HepG2 (cell line): ENCODE measurements at regions not wholly inside any gene's neighbourhood (a gene's known extent, or its start where the extent isn't known, plus 50 kb on each side); places are given as distances from the start of the nearest gene placed in this dataset.

Source experiments
- ATAC-seq: fragments of 200-7000 bp; cut with Tn5 transposase; 3 replicates; pipeline ENCODE4 v1.9.1; 2020; ENCODE audit warnings: mild to moderate bottlenecking, moderate library complexity
- BruUV-seq: library from RNA; stranded (reverse); fragments of 400-500 nt; replicated peaks from 2 replicates; lab custom pipeline; 2021; lab: Mats Ljungman, UMichigan
- CTCF ChIA-PET: fragments of 300-600 bp; formaldehyde crosslinking; extraction: SDS; loops from one replicate; lab custom pipeline; 2021; ENCODE audit warnings: low total read pairs, inconsistent platforms, low intra/inter-chr PET ratio; lab: Yijun Ruan, JAX
- POLR2A ChIA-PET: fragments of 350-600 bp; sonication (Branson Sonifier 250); formaldehyde crosslinking; loops from one replicate; lab custom pipeline; 2020; ENCODE audit warnings: antibody characterized with exemption, inconsistent platforms; lab: Yijun Ruan, JAX
- DNase-seq: peaks from one replicate; pipeline ENCODE4 v3.0.0-alpha.2; 2015; ENCODE audit warnings: low spot score
- FAIRE-seq: peaks from 3 replicates; lab custom pipeline; 2011; peaks lifted over from hg19 to GRCh38; lab: Jason Lieb, UNC
- H2AFZ ChIP-seq: one replicate; pipeline ENCODE4 v1.6.1; 2011; ENCODE audit warnings: low read length, inconsistent platforms
- H3K27ac ChIP-seq: fragments of 300-600 bp; 3 replicates; pipeline ENCODE4 v1.8.0; 2011; ENCODE audit warnings: mixed run types, mild to moderate bottlenecking, mixed read lengths, low read length, inconsistent platforms; ENCODE audit not compliant: insufficient read depth; ENCODE audit errors: extremely low read length
- H3K27me3 ChIP-seq, 2 experiments: fragments of 200-600 bp in 1 of 2; 2 replicates in 1 of 2; 3 replicates in 1 of 2; pipeline versions ENCODE4 v1.6.0 to v1.8.0; 2011; ENCODE audit warnings: low read length in 2 of 2, mild to moderate bottlenecking in 2 of 2, moderate library complexity in 2 of 2, inconsistent platforms in 1 of 2; ENCODE audit not compliant: insufficient read depth in 2 of 2, control insufficient read depth in 1 of 2
- H3K36me3 ChIP-seq, 2 experiments: fragments of 200-600 bp in 1 of 2; replicated peaks in 1 of 2; 2 replicates in 1 of 2; 3 replicates in 1 of 2; pipeline versions ENCODE4 v1.5.1 to v1.8.0; 2011; ENCODE audit warnings: low read length in 2 of 2, inconsistent platforms in 1 of 2; ENCODE audit not compliant: insufficient read depth in 2 of 2, control insufficient read depth in 1 of 2
- H3K4me1 ChIP-seq: 2 replicates; pipeline ENCODE4 v1.5.1; 2012; ENCODE audit warnings: low read length, inconsistent platforms; ENCODE audit not compliant: insufficient read depth
- H3K4me2 ChIP-seq: 2 replicates; pipeline ENCODE4 v1.6.0; 2011; ENCODE audit warnings: low read depth, low read length, inconsistent platforms
- H3K4me3 ChIP-seq, 3 experiments: fragments of 200-600 bp in 1 of 3; sonication (generic), shearing (Covaris generic) in 1 of 3; replicated peaks in 1 of 3; 2 replicates each; pipeline ENCODE4 v1.5.1; 2011 to 2016; ENCODE audit warnings: low read length in 3 of 3, inconsistent platforms in 2 of 3, low read depth in 2 of 3, mild to moderate bottlenecking in 2 of 3, control low read depth in 1 of 3, mixed read lengths in 1 of 3; ENCODE audit not compliant: insufficient read depth in 1 of 3
- H3K79me2 ChIP-seq: one replicate; pipeline ENCODE4 v1.6.1; 2011; ENCODE audit warnings: low read length, inconsistent platforms; ENCODE audit not compliant: insufficient read depth
- H3K9ac ChIP-seq: 2 replicates; pipeline ENCODE4 v1.6.0; 2011; ENCODE audit warnings: mild to moderate bottlenecking, low read depth, low read length, inconsistent platforms; ENCODE audit not compliant: insufficient read depth
- H3K9me3 ChIP-seq: 2 replicates; pipeline ENCODE4 v1.5.1; 2012; ENCODE audit warnings: mild to moderate bottlenecking, low read length
- H4K20me1 ChIP-seq: 2 replicates; pipeline ENCODE4 v1.6.0; 2011; ENCODE audit warnings: inconsistent platforms, mild to moderate bottlenecking, low read length, moderate library complexity; ENCODE audit not compliant: insufficient read depth
- AGO2 ChIP-seq: fragments of 200-400 bp; formaldehyde crosslinking; optimal IDR thresholded peaks from 2 replicates; pipeline ENCODE3; 2017; ENCODE audit warnings: mild to moderate bottlenecking, low read depth, low read length, moderate library complexity
- ARNTL ChIP-seq: sonication (generic); formaldehyde crosslinking; IDR thresholded peaks from 2 replicates; pipeline ENCODE4 v1.4.0; 2020; ENCODE audit warnings: mild to moderate bottlenecking, missing genetic modification reagents
- ERF ChIP-seq: IDR thresholded peaks from 2 replicates; pipeline ENCODE4 v1.6.1; 2018; ENCODE audit warnings: missing biosample characterization, missing genetic modification reagents
- FLYWCH1 ChIP-seq: sonication (generic); formaldehyde crosslinking; IDR thresholded peaks from 2 replicates; pipeline ENCODE4 v1.8.1; 2023; ENCODE audit warnings: mild to moderate bottlenecking, missing genetic modification reagents
- KAT2B ChIP-seq: fragments of 150-350 bp; IDR thresholded peaks from 2 replicates; pipeline ENCODE4 v1.6.1; 2014; ENCODE audit warnings: low read depth, low read length, borderline replicate concordance
- PHF20 ChIP-seq: sonication (generic); formaldehyde crosslinking; IDR thresholded peaks from 2 replicates; pipeline ENCODE4 v1.5.0; 2020; ENCODE audit warnings: mild to moderate bottlenecking, missing genetic modification reagents
- SSRP1 ChIP-seq: IDR thresholded peaks from 2 replicates; pipeline ENCODE4 v1.6.1; 2016; ENCODE audit warnings: control low read depth
- TCF7L2 ChIP-seq: IDR thresholded peaks from 2 replicates; pipeline ENCODE4 v1.6.1; 2011; ENCODE audit warnings: mild to moderate bottlenecking, low read depth, low read length, moderate library complexity
- ZMYM2 ChIP-seq: sonication (generic); formaldehyde crosslinking; IDR thresholded peaks from 2 replicates; pipeline ENCODE4 v1.8.0; 2022; ENCODE audit warnings: mild to moderate bottlenecking, missing genetic modification reagents
- WGBS: methylation state at CpG from one replicate; pipeline ENCODE4 v1.1.6; 2017; ENCODE audit warnings: low lambda C conversion rate; 5-methylcytosine and 5-hydroxymethylcytosine counted together
- in situ Hi-C: cut with HindIII; loops from 2 replicates; pipeline ENCODE4 v1.10.0; 2017; ENCODE audit warnings: low pct_unique_long_range_greater_than_20kb; ENCODE audit not compliant: extremely low pct_ligation_motif_present
- intact Hi-C: fragments of 100-400 bp; cut with micrococcal nuclease; formaldehyde crosslinking; loops from one replicate; pipeline ENCODE4 v1.10.0; 2022; ENCODE audit not compliant: unreplicated experiment
- TF ChIP-seq, protein P1 (sequence below): sonication (generic); formaldehyde crosslinking; IDR thresholded peaks from 2 replicates; pipeline ENCODE4 v1.4.0; 2020; ENCODE audit warnings: missing genetic modification reagents

DNA sequence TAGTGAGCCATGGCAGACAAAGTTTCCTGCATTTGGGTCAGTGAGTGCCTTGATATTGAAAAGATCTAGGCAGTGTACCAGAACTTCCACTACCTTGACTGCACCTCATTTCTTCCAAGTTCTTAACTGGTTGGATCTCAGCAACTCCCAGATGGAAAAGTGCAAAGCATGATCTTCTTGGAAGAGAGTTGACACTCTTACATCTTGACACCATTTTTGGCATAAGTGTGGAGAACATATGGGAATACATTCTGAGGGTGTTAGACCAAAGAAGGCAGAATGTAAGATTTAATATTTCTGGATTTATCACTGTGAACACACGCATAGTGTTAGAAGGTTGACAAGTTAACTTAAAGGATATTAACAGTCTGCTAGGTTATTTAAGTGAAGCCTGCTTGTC, 555.1 kb upstream of the CTNND2 start:
- ChIA-PET CTCF (no interaction called here), POLR2A (no interaction called here)
- WGBS = 60% methylated on average over 1 of the region's 1 CpG
- no peak for FAIRE-seq
- no peak for ATAC-seq
- Histone ChIP-seq H3K27me3 (no peaks in the 10 kb centered on the region), H3K9me3 (peaks cover 84% of the 10 kb centered on the region), H3K36me3 (no peaks in the 10 kb centered on the region), H3K4me1 (no peaks in the 10 kb centered on the region), H4K20me1 (no peaks in the 10 kb centered on the region), H2AFZ (no peak overlapping the region), H3K4me3 (no peak overlapping the region), H3K9ac (no peak overlapping the region), H3K4me2 (no peak overlapping the region), H3K27ac (no peak overlapping the region), H3K79me2 (no peaks in the 10 kb centered on the region)
- no peak for DNase-seq
- intact Hi-C loops (no loop called here), in situ Hi-C loops (no loop called here)
- no TSS peak for BruUV-seq
- TF ChIP-seq PHF20 (CRISPR knock-in tag) (no peak), SSRP1 (CRISPR knock-in tag) (no peak), ZMYM2 (CRISPR knock-in tag) (no peak), TCF7L2 (no peak), KAT2B (no peak), AGO2 (no peak), ARNTL (CRISPR knock-in tag) (no peak), FLYWCH1 (CRISPR knock-in tag) (no peak), ERF (CRISPR knock-in tag) (no peak)
- TF ChIP-seq, protein P1, sequence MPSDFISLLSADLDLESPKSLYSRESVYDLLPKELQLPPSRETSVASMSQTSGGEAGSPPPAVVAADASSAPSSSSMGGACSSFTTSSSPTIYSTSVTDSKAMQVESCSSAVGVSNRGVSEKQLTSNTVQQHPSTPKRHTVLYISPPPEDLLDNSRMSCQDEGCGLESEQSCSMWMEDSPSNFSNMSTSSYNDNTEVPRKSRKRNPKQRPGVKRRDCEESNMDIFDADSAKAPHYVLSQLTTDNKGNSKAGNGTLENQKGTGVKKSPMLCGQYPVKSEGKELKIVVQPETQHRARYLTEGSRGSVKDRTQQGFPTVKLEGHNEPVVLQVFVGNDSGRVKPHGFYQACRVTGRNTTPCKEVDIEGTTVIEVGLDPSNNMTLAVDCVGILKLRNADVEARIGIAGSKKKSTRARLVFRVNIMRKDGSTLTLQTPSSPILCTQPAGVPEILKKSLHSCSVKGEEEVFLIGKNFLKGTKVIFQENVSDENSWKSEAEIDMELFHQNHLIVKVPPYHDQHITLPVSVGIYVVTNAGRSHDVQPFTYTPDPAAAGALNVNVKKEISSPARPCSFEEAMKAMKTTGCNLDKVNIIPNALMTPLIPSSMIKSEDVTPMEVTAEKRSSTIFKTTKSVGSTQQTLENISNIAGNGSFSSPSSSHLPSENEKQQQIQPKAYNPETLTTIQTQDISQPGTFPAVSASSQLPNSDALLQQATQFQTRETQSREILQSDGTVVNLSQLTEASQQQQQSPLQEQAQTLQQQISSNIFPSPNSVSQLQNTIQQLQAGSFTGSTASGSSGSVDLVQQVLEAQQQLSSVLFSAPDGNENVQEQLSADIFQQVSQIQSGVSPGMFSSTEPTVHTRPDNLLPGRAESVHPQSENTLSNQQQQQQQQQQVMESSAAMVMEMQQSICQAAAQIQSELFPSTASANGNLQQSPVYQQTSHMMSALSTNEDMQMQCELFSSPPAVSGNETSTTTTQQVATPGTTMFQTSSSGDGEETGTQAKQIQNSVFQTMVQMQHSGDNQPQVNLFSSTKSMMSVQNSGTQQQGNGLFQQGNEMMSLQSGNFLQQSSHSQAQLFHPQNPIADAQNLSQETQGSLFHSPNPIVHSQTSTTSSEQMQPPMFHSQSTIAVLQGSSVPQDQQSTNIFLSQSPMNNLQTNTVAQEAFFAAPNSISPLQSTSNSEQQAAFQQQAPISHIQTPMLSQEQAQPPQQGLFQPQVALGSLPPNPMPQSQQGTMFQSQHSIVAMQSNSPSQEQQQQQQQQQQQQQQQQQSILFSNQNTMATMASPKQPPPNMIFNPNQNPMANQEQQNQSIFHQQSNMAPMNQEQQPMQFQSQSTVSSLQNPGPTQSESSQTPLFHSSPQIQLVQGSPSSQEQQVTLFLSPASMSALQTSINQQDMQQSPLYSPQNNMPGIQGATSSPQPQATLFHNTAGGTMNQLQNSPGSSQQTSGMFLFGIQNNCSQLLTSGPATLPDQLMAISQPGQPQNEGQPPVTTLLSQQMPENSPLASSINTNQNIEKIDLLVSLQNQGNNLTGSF (CRISPR knock-in tag) = no peak
